ENCODE measurements at regions not wholly inside any gene's neighbourhood (a gene's known extent, or its start where the extent isn't known, plus 50 kb on each side); places are given as distances from the start of the nearest gene placed in this dataset.
"Not testable (repeated sequence)": the region's sequence is repeated elsewhere in the genome, so short reads cannot be mapped to it uniquely, and the experiment has no call there.

DNA sequence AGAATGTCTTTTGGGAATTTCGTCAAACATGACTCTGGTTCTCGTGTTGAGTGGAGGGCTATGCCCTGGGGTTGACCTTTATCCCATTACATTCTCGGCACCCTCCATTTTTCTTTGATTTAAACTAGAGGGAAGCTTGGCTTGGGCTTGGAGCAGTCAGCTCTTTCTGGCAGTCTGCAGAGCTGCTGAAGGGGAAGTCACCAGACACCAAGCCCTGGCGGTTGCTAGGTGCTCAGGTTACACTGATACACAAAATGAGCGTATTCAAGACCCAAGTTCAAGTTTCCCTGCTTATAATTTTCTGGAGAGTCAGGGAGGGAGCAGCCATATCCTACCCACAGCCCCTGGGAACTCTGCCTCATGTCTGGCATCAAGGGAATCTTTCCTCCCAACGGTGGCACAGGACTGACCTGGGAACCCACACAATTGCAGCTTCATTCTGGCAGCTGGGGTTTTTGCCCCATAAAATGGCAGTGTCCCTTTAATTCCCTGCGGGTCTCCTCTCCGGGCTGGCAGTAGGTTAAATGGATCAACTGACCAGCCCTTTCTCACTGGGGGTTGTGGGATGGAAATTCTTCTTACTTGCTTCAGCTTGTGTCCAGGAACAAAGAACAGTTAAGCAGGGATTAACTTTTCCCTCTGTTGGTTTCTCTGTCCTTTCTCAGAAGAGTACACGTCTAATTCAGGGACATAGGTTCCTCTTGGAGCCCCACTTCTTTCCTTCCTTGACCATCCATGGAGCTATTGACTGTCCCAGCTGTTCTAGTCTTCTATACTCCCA, 110.0 kb upstream of the DLG1 start:
- in situ Hi-C loops (cut with HindIII; ENCODE audit: low sequenced_read_pairs): no loop called here
- TF ChIP-seq, protein P1, sequence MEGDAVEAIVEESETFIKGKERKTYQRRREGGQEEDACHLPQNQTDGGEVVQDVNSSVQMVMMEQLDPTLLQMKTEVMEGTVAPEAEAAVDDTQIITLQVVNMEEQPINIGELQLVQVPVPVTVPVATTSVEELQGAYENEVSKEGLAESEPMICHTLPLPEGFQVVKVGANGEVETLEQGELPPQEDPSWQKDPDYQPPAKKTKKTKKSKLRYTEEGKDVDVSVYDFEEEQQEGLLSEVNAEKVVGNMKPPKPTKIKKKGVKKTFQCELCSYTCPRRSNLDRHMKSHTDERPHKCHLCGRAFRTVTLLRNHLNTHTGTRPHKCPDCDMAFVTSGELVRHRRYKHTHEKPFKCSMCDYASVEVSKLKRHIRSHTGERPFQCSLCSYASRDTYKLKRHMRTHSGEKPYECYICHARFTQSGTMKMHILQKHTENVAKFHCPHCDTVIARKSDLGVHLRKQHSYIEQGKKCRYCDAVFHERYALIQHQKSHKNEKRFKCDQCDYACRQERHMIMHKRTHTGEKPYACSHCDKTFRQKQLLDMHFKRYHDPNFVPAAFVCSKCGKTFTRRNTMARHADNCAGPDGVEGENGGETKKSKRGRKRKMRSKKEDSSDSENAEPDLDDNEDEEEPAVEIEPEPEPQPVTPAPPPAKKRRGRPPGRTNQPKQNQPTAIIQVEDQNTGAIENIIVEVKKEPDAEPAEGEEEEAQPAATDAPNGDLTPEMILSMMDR (IDR thresholded peaks at IDR 0.05; ENCODE audit: low read depth, low read length, missing control alignments): no peak
- H3K4me3 ChIP-seq (ENCODE audit: low read depth, low read length): no peak overlapping the region
- no peak for DNase-seq (ENCODE audit: low read depth)

DNA sequence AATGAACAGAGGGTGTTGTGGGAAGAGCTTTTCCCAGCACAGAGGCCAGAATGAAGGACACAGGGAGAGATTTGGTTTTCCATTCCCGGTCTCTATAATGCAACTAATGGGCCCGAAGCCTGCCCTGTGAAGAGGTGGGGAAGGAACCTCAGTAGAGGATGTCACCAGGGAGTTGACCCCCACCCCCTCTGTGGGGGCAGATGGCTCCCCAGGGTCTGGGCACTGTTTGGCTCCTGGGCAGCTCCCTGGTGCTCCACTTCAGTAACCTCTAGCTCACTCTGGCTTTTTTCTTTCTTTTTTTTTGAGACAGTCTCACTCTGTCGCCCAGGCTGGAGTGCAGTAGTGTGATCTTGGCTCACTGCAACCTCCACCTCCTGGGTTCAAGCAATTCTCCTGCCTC, 109.1 kb upstream of the DLG1 start:
- in situ Hi-C loops (cut with HindIII; ENCODE audit: low sequenced_read_pairs): no loop called here
- no peak for DNase-seq (ENCODE audit: low read depth)
- TF ChIP-seq, protein P1 (IDR thresholded peaks at IDR 0.05; ENCODE audit: low read depth, low read length, missing control alignments): no peak
- H3K4me3 ChIP-seq (ENCODE audit: low read depth, low read length): no peak overlapping the region

DNA sequence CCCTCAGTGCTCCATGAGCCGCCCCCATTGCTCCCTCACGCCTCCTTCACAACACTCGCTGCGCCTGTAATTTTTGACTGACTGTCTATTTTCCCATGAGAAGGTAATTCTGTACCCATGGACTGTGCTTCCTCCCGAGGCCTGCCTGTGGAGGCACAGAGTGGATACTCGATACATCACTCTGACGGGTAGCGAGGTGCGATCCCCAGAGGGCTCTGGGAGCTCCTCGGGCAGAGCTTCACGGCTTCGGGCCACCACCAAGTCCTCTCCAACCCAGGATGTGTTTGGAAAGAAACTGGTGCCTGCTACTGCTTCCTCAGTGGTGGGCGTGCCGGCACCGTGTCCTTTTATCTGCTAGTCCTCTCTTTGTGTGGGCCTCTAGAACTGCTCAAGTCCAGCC, 108.6 kb upstream of the DLG1 start:
- DNase-seq (ENCODE audit: low read depth): no peak
- TF ChIP-seq, protein P1 (IDR thresholded peaks at IDR 0.05; ENCODE audit: low read depth, low read length, missing control alignments): no peak
- in situ Hi-C loops (cut with HindIII; ENCODE audit: low sequenced_read_pairs): no loop called here
- no peak overlapping the region for H3K4me3 ChIP-seq (ENCODE audit: low read depth, low read length)

DNA sequence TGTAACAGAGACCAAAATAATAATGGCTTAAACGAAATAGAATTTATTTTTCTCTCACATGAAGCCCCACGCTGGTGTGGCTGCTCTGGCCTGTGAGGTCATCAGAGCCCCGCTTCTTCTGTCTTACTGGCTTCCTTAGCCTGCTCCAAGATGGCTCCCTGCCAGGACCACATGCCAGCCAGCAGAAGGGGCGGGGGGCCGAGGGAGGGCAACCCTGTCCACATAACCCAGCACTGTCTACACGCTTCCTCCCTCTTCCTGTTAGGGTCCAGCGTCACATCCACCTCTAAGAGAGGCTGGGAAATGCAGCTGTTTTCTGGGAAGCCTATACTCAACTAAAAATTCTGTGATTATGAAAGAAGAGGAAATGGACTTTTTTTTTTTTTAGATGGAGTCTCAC, 107.9 kb upstream of the DLG1 start:
- H3K4me3 ChIP-seq (ENCODE audit: low read depth, low read length): no peak overlapping the region
- no peak for DNase-seq (ENCODE audit: low read depth)
- in situ Hi-C loops (cut with HindIII; ENCODE audit: low sequenced_read_pairs): no loop called here
- TF ChIP-seq, protein P1 (IDR thresholded peaks at IDR 0.05; ENCODE audit: low read depth, low read length, missing control alignments): no peak

DNA sequence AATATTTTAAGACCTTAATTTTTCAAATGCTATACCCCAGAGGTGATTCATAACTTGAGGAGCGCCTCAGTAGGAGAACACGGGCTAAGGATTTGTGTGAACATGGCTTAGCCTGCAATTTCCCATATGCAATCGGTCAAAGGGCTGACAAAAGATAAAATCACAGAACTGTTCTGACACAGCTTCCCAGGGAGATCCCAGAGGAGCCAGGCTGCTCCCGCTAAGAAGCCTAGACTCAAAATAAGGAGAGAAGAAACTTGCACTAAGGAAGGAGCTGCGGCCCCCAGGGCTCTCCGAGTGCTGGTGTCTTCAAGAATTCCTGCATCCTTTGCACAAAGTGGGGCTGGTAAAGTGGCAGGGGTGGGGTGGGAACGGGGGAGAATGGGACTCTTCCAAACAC, 106.3 kb upstream of the DLG1 start:
- DNase-seq (ENCODE audit: low read depth): no peak
- H3K4me3 ChIP-seq (ENCODE audit: low read depth, low read length): no peak overlapping the region
- TF ChIP-seq, protein P1 (IDR thresholded peaks at IDR 0.05; ENCODE audit: low read depth, low read length, missing control alignments): no peak
- in situ Hi-C loops (cut with HindIII; ENCODE audit: low sequenced_read_pairs): no loop called here

DNA sequence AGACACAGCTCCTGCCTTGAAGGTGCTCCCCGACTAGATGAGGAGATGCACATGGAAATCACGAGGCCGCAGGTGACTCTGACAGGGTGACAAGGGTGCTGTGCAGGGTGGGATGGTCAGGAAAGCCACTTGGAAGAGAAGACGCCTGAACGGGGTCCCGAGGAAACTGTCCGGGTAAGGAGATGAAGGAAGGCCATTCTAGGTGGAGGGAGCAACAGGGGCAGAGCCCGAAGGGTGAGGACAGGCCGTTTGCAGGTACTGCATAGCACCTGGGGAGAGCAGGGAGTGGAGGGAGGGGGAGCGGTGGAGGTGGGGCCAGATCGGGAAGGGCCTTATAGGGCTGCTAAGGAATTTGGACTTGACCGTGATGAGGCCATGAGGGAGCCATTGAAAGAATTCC, 105.6 kb upstream of the DLG1 start:
- in situ Hi-C loops (cut with HindIII; ENCODE audit: low sequenced_read_pairs): no loop called here
- DNase-seq (ENCODE audit: low read depth): no peak
- TF ChIP-seq, protein P1 (IDR thresholded peaks at IDR 0.05; ENCODE audit: low read depth, low read length, missing control alignments): no peak
- H3K4me3 ChIP-seq (ENCODE audit: low read depth, low read length): no peak overlapping the region

DNA sequence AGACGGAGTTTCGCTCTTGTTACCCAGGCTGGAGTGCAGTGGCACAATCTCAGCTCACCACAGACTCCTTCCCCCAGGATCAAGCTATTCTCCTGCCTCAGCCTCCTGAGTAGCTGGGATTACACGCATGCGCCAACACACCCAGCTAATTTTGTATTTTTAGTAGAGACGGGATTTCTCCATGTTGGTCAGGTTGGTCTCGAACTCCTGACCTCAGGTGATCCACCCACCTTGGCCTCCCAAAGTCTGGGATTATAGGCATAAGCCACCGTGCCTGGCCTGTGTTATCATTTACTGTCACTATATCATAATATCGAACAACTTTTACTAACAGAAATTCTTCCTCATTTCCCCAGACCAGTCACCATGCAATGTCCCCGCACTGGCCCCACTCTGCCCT, 104.0 kb upstream of the DLG1 start:
- in situ Hi-C loops (cut with HindIII; ENCODE audit: low sequenced_read_pairs); H3K4me3 ChIP-seq (ENCODE audit: low read depth, low read length); DNase-seq (ENCODE audit: low read depth): not testable (repeated sequence)

Data from astrocyte of the cerebellum (primary cell).